ENCODE measurements at regions not wholly inside any gene's neighbourhood (a gene's known extent, or its start where the extent isn't known, plus 50 kb on each side); places are given as distances from the start of the nearest gene placed in this dataset.
"Not testable (repeated sequence)": the region's sequence is repeated elsewhere in the genome, so short reads cannot be mapped to it uniquely, and the experiment has no call there.

DNA sequence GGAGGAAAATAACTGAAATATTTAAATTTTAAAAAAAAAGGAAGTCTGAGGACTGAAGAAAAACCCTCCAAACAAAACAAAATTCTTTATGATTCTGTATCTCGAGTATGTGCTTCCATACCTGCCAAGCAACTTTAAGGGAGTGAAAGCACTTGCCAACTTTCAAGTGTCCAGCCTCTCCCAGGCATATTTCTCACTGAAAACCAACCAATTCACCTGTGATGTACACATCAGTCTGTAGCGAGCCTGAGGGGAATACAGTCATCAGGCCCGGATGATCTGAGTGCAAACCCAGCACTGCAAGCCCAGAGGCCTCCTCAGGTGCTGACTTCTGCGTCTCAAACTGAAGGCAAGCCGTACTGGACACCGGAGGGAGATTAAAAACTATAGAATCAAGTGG is 164.8 kb upstream of the NT5E start:
- no peak for DNase-seq (ENCODE audit: low read depth in 2 of 2)

DNA sequence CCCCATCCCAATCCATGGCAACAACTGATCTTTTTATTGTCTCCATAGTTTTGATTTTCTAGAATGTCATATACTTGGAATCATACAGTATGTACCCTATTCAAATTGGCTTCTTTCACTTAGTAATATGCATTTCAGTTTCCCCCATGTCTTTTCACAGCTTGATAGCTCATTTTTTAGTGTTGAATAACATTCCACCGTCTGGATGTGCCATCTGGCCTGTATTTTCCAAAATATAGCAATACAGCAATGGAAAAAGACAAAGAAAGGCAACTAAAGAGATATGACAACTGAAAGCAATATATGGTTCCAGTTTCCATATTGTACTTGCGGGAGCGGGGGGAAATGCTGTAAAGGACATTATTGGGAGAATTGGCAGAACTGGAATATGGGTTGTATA is 166.4 kb upstream of the NT5E start:
- no peak for DNase-seq (ENCODE audit: low read depth in 2 of 2)

DNA sequence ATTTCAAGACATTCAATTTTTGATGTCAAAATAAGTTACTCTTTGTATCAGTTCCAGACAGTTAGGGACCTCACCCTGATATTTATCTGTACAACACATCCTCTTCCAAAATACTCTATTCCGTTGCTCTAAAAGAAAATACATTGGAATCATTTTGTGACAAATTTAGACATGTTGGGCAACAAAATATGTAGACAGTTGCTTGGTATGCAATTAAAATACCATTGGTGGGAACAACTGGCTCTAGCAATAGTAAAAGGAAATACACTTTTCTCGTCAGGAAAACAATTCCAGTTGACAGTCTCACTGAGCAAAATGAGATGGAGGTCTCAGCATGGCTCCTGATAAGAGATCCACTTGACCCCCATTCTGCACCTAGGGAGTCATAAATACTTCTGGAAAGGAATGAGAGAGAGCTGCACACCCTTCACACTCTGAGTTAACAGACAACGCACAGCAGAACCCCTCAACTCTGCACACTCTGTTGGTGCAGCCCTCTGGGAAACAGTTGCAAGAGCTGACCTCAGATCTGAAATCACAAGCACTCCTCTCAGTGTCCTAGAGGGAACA is 171.3 kb upstream of the NT5E start:
- DNase-seq (ENCODE audit: low read depth in 2 of 2), result no peak

DNA sequence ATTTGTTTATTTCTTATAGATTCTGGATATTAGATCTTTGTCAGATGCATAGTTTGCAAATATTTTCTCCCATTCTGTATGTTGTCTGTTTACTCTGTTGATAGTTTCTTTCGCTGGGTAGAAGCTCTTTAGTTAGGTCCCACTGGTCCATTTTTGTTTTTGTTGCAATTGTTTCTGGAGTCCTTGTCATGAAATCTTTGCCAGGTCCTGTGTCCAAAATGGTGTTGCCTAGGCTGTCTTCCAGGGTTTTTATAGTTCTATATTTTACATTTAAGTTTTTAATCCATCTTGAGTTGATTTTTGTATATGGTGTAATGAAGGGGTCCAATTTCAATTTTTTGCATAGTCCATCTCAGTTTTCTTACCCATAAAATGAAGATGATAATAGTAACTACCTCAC is 173.9 kb upstream of the NT5E start:
- not testable (repeated sequence) for DNase-seq (ENCODE audit: low read depth in 2 of 2)

DNA sequence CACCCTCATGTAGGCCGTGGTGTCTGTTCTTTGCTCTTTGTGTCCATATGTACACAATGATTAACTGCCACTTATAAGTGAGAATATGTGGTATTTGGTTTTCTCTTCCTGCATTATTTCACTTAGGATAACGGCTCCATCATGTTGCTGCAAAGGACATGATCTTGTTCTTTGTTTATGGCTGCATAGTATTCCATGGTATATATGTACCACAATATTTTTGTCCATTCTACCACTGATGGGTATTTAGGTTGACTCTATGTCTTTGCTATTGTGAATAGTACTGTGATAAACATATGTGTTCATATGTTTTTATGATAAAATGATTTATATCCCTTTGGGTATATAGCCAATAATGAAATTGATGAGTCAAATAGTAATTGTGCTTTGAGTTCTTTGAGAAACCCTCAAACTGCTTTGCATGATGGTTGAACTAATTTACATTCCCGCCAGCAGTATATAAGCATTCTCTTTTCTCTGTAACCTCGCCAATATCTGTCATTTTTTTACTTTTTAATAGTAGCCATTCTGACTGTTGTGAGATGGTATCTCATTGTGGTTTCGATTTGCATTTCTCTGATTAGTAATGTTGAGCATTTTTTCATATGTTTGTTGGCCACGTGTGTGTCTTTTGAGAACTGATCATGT is 174.4 kb upstream of the NT5E start:
- DNase-seq (ENCODE audit: low read depth in 2 of 2), result no peak

DNA sequence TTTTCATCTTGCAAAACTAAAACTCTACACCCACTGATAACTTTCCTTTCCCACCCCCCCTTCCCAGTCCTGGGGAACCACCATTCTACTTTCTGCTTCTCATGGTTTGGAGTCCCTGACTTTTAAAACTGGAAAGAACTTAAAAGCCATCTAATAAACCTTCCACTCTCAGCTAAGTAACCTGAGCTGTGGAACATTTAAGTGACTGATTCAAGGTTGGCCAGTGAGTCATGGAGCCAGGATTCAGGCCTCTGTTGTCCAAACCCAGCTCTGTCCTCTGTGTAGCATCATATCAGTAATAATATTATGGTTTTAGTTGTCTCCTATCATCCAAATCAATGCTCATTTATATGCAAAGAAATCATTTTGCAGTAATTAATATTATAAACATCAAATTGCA is 176.0 kb upstream of the NT5E start:
- DNase-seq (ENCODE audit: low read depth in 2 of 2), result no peak

DNA sequence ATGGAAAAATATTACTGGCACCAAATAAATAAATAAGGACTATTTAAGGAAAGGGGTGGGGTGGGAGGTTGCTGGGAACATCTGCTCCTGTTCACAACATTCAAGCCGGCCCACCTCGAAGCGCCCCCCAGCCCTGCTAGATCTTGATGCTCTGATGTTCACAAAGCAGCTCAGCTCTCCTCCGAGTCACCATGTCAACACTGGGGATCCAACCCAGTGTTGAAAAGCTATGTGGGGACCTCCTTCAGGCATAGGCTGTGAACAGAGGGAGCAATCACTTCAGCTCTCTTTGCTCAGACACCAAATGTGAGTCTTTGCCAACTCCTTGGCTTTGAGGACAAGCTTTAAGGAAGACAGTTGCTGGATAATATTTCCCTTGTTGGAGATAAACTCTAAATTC is 176.8 kb upstream of the NT5E start:
- no peak for DNase-seq (ENCODE audit: low read depth in 2 of 2)

DNA sequence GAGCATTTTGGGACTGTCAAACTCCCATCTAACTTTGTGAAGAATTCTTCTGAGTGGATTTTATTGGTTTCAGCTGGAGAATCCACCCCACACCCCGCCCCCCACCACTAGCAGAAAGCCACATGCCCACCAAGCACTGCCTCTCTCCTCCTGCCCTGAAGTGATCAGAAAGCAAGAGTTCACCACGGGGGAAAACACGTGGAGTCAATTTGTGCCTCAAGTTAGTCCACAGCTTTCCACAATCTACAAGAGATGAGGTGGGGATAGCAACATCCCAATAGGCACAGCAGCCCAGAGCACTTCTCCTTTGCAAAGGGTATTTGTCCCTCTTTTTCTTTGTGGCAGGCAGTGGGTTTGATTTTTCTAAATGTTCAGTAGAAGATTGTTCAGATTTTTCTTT is 177.3 kb upstream of the NT5E start:
- no peak for DNase-seq (ENCODE audit: low read depth in 2 of 2)

DNA sequence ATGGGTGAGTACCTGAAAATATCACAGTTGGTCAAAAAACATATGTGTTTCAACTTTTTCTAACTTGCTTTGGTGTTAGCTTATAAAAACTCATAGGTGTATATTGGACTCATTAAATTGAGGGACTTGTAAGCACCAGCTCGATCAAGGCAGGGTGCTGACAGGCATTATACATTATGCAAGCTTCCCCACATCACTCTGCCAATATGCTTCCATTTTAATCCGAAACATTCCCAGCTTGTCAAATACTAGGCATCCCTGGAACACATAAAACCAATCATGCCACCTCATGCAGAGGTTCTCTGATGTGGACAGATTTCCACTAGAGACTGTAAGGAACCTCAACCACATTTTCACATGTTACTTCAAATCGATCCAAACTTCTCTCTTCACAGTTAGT is 187.3 kb upstream of the NT5E start:
- DNase-seq (ENCODE audit: low read depth in 2 of 2), result no peak

DNA sequence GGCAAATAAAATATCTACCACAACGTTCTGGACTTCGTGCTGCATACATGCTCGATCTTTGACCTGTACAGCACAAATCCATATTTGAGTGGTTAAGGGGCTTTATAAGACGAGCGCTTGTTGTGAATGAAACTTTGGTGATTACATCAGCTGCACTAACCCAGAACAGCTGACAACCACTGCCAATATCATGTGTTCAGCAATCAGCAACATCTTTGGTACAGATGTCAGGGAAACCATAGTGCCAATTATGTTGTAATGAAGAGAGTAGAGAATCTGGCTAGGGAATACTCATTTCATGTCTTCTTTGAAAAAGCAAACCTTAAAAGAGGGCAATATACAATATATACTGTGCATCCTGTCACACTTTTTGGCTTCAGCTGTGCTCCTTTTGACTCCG is 188.6 kb upstream of the NT5E start:
- DNase-seq (ENCODE audit: low read depth in 2 of 2), result peak; percentile 67

DNA sequence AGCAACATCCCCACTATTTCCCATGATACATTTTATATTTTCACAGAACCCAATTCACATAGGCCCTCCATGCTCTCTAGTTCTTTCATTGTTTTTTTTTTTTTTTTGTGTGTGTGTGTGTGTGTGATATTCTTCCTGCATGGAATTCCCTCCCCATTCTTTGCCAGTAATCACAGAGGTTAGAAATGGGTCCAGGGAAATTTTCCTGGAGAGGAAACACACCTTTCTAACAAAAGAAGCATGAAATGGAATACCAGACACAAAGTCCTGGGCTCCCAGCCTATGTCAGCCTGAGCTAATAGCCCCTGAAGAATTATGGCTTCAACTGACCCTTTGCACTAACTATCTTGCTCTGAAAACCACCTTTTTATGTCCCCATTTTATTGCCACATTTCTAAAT is 194.2 kb upstream of the NT5E start:
- no peak for DNase-seq (ENCODE audit: low read depth in 2 of 2)

DNA sequence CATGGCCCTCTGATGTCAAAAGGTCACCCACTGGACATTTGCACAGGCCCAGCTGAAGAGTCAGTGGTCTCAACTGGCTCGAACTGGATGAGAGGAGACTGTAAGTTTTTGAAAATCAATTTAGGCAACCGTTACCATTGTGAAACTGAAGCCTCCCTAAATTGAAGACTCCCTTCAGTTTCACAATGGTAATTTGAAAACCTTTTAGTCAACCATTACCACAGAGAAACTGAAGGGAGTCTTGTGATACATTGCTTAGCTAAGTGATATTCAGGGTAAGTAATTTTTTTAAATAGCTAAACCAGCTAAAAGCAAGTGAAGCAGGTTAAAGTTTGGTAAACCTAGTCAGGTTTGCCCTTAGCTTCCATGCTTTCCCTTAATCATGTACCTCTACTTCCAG is 197.3 kb upstream of the NT5E start:
- no peak for DNase-seq (ENCODE audit: low read depth in 2 of 2)

DNA sequence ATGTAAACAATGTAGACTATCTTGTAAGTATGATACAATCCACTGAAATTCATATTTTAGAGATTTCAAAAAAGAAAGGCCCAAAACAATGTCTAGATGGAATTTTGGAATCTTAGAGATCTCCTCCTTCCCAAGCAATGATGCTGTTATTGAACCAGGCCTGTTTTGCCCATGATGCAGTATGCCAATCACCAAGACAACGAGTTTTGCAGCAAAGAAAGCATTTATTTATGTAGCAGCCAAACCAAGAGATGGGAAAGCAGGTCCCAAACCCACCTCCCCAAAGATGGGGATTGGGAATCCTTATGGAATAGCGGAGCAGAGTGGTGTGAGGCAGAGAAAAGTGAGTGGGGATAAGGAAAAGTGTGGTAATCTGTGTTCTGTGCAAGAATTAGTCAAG is 197.8 kb upstream of the NT5E start:
- no peak for DNase-seq (ENCODE audit: low read depth in 2 of 2)

DNA sequence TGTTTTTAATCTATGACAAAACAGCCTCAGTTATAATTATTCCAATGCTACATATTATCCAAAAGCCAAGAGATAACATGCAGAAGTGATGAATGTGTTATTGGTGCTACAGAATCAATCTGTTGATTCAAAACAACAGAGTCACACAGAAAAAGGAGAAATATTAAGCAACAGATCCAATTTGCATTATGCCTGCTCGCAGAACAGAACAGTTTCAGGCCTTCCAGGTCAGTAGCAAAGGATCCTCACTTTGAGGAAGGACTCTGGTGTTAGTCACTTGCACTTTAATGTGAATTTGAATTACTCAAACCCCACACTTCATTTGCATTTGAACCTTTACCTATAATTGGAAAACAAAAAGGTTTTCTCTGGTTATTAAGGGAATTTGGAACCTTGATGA is 198.6 kb upstream of the NT5E start:
- DNase-seq (ENCODE audit: low read depth in 2 of 2), result no peak

DNA sequence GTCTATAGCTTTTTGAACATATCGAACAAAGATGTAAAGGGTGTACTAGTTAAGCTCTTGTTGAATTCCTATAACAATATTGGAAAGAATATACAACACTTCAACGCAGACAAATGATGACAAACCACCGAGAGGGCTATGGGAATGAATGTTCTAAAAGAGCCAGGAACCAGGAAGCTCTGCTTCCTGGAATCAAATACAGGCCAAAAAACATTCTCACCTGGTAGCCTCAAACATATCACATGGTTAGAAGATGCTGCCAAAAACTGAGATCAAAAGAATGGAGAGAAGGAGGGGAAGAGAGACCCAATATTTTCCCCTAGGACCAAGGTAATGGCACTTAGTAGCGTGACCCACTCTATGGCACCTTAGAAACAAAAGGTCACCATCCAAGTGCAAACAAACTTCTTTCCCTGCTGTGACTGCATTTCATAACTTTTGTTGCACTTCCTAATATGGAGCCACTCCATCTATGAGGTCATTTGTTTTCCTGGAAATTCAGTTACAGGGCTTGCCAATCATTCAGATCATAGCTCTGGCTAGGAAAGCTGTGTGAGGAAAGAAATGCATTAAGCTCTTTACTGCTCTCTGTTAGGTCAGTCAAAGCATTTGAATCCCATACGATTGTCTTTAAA is 199.2 kb upstream of the NT5E start:
- peak; percentile 43 to 44 for DNase-seq (ENCODE audit: low read depth in 2 of 2)

DNA sequence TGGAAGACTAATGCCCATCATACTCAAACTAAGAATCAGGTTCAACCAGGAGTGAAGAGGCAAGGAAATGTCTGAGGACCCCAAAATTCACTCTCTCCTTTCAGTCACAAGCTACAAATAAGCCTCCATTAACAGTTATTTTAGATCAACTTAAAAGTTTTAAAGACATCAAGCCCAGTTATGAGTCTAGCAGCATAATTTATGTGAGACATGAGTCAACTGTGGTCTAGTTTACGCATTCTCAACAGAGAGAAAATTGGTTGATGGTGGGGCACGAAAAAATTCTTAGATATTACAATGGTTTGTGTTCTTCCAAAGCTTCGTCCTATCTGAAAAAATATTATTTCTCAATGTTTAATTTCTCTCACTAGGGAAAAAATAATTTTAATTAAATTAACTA is 204.9 kb upstream of the NT5E start:
- no peak for DNase-seq (ENCODE audit: low read depth in 2 of 2)

DNA sequence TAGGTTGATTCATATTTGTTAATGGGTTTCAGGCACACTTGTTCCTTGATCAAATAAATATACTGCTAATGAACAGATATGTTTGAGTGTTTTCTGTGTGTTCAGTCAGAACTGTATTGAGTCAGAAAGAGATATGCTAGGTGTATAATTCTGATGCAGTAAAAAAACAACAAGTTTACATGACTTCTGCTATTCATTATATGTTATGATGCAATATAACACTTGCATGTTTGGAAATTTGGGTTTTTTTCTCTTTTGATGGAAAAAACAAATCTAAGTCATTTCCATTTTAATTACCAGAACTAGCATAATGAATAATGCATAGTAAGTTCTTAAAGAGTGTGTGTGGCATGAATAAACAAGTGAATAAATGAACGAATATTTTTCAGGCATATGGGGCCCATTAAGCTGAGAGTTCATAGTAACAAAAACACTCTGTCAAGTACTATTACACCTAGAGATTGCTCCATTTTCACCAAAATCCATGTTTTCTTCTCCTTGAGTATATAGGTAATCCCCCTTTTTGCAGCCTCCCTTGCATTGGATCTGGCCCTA is 208.3 kb upstream of the NT5E start:
- DNase-seq (ENCODE audit: low read depth in 2 of 2), result no peak

DNA sequence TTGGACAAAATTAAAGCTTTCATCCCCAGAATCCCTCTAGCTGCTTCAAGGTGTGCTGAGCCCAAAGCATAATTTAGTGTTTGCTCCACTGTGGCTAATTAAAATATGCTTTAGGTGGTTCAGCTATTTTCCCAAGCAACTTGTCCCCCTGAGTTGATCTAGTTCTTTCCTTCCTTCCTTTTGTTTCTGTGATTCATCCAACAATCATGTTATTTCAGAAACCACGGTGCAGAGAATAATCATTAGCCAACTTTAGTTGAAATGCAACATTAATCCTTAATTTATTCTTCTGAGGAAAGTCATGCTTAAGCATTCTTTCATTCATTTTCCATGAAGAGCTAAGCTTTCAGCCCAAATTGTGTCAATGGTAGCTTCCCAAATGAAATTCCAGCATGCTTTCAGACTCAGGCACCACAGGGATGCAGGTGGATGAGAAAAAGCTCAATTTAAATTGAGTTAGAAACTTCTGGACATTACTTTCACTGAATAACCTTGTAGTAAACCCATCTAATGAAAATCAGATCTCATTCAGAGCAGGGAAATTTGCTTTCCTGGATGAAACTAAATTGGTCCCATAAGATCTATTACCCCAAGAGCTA is 209.0 kb upstream of the NT5E start:
- DNase-seq (ENCODE audit: low read depth in 2 of 2), result no peak

DNA sequence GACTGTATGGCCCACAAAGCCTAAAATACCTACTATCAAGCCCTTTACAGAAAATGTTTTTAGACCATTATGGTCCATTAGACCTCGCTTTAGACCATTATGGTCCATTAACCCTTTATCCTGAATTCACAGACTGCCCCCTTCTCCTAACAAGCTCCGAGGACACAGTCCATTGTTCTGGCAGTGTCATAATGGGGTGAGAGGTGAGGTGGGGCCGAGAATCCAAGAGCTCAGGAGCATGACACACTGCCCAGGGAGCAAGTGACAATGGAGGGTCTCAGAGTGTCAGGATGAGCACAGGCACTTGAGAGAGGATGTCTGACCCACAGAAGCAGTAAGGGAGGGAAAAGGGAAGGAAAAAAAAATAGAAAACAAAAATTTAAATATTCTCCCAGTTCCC is 212.4 kb upstream of the NT5E start:
- DNase-seq (ENCODE audit: low read depth in 2 of 2), result no peak

DNA sequence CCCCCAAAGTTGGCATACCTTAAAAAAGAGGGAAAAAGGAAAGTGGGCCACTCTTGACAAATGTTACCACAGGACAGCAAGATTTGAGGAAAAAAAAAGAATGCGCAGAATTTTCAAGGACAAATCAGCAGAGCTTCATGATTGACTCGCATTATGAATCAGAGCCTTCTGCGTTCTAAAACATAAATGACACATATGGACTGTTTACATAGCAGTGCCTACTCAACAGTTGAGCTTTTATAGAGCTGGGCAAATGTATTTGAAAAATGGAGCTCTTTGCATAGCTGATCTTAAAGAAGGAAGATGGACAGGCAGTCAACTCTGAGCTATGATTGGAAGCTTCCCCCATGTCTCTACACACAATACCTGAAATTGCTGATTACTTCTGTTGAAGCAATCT is 213.2 kb upstream of the NT5E start:
- no peak for DNase-seq (ENCODE audit: low read depth in 2 of 2)

DNA sequence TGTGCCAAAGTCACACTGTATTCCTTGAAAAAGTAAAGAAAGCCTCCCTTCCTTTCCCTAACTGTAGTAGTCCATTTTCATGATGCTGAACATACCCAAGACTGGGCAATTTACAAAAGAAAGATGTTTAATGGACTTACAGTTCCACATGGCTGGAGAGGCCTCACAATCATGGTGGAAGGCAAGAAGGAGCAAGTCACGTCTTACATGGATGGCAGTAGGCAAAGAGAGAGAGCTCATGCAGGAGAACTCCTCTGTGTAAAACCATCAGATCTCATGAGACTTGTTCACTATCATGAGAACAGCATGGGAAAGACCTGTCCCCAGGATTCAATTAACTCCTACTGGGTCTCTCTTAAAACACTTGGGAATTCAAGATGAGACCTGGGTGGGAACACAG is 222.5 kb upstream of the NT5E start:
- DNase-seq (ENCODE audit: low read depth in 2 of 2), result not testable (repeated sequence)

DNA sequence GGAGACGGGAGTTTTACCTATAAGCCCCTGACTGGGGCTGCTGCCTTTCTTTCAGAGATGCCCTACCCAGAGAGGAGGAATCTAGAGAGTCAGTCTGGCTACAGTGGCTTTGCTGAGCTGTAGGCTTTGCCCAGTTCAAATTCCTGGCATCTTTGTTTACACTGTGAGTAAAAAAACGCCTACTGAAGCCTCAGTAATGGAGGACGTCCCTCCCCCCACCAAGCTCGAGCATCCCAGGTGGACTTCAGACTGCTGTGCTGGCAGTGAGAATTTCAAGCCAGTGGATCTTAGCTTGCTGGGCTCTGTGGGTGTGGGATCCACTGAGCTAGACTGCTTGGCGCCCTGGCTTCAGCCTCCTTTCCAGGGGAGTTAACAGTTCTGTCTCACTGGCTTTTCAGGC is 237.1 kb upstream of the NT5E start:
- not testable (repeated sequence) for DNase-seq (ENCODE audit: low read depth in 2 of 2)

DNA sequence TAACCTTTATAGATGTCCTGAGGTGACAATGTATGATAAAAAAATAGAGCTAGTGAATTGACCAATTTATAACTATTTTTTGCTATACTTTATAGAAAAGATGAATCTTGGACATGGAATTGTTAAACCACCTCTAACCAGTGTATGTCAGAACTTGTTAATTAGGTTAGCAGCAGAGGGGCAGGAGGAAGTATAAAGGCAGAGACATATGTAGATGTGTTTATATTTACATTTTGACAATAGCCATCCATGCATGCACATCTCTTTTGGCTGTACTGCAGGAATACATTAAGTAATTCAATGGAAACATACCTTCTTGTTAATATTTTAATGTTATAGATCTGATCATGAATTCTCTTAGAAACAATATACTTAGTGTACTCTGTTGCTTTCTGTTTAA is 254.6 kb upstream of the NT5E start:
- DNase-seq (ENCODE audit: low read depth in 2 of 2), result no peak

Measured in fibroblast of skin of left biceps (primary cell).